ENCODE measurements at regions not wholly inside any gene's neighbourhood (a gene's known extent, or its start where the extent isn't known, plus 50 kb on each side); places are given as distances from the start of the nearest gene placed in this dataset.

- H3K4me1 ChIP-seq (ENCODE audit: control insufficient read depth, insufficient read depth, low read length): no peaks in the 10 kb centered on the region
- no peak overlapping the region for H3K4me3 ChIP-seq (ENCODE audit: low read length)
- no peaks in the 10 kb centered on the region for H3K36me3 ChIP-seq (ENCODE audit: insufficient read depth, low read length)
- H3K27me3 ChIP-seq (ENCODE audit: control insufficient read depth, insufficient read depth, low read length): peaks cover 29% of the 10 kb centered on the region
- H3K9ac ChIP-seq (ENCODE audit: low read depth, low read length): no peak overlapping the region
- H3K4me2 ChIP-seq (ENCODE audit: low read length): no peak overlapping the region
- no peaks in the 10 kb centered on the region for H3K9me3 ChIP-seq (replicated peaks; ENCODE audit: low read length)
Observed at GRCh38 chr10:15445006-15445390, 73.9 kb upstream of the FAM171A1 start.

DNA sequence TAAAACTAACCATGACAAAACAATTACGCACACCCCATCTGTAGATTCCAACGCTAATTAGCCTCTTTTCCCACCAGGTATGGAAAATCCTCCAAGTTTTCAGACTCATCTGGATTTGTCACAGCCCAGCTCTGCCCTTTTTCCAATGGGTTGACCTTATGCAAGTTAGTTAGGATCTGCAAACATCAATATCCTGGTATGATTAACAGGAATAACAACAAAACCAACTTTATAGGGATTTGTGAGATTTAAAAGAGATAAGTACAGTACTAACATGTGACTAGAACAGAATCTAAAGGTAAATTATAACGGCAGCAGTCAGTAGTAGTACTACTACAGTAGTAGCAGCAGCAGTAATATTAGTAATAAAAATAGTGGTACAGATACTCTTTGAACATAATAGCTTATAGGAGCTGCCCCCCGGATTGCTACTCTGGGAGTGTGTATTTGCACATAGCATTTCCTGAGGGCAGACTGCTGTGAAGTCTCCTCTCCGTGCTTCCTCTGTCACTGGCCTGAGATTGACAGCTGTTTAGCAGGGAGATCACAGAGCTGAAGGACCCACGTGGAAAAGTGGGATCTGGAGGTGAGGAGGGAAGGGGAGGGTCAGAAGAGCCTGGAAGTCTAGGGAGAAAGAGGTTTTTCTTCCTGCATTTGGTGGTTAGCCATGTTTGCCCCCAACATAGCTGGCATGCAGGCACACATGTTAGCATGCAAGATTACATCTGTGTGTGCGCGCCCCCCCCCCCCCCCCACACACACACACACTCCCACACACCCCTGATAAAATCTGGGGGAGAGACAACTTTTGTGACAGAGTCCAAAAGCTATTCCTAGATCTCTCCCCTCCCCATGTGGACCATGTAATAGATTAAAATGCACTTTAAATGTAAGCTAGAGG lies 73.3 kb upstream of the FAM171A1 start:
- H3K4me2 ChIP-seq (ENCODE audit: low read length): no peak overlapping the region
- peaks cover 26% of the 10 kb centered on the region for H3K27me3 ChIP-seq (ENCODE audit: control insufficient read depth, insufficient read depth, low read length)
- no peak overlapping the region for H3K9ac ChIP-seq (ENCODE audit: low read depth, low read length)
- no peaks in the 10 kb centered on the region for H3K9me3 ChIP-seq (replicated peaks; ENCODE audit: low read length)
- no peaks in the 10 kb centered on the region for H3K4me1 ChIP-seq (ENCODE audit: control insufficient read depth, insufficient read depth, low read length)
- no peak overlapping the region for H3K4me3 ChIP-seq (ENCODE audit: low read length)
- no peaks in the 10 kb centered on the region for H3K36me3 ChIP-seq (ENCODE audit: insufficient read depth, low read length)

DNA sequence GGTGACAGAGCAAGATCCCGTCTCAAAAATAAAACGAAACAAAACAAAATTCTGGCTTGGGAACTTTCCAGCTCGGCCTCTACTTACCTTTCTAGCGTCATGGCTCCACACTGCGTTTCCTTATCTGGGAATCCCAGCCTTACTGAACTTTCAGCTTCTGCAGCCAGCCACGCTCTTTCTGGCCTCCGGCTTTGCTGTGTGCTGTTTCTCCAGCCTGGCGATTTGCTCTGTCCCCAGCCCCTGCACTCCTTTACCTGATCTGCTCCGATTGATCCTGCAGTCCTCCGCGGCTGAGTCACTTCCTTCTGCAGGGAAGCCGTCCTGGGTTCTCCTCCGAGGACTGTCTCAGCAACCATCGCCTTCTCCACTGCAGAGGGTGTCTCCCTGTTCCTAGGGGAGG lies 71.0 kb upstream of the FAM171A1 start:
- no peaks in the 10 kb centered on the region for H3K4me1 ChIP-seq (ENCODE audit: control insufficient read depth, insufficient read depth, low read length)
- no peaks in the 10 kb centered on the region for H3K36me3 ChIP-seq (ENCODE audit: insufficient read depth, low read length)
- H3K9ac ChIP-seq (ENCODE audit: low read depth, low read length): no peak overlapping the region
- H3K4me2 ChIP-seq (ENCODE audit: low read length): no peak overlapping the region
- no peaks in the 10 kb centered on the region for H3K9me3 ChIP-seq (replicated peaks; ENCODE audit: low read length)
- H3K27me3 ChIP-seq (ENCODE audit: control insufficient read depth, insufficient read depth, low read length): peaks cover 30% of the 10 kb centered on the region
- H3K4me3 ChIP-seq (ENCODE audit: low read length): no peak overlapping the region

GRCh38 chr10:15440204-15440711 lies 69.2 kb upstream of the FAM171A1 start:
- Histone ChIP-seq H3K9me3 (replicated peaks; ENCODE audit: low read length) (no peaks in the 10 kb centered on the region), H3K4me2 (ENCODE audit: low read length) (peak overlapping the region; percentile 85), H3K4me1 (ENCODE audit: control insufficient read depth, insufficient read depth, low read length) (no peaks in the 10 kb centered on the region), H3K9ac (ENCODE audit: low read depth, low read length) (no peak overlapping the region), H3K36me3 (ENCODE audit: insufficient read depth, low read length) (no peaks in the 10 kb centered on the region), H3K4me3 (ENCODE audit: low read length) (no peak overlapping the region), H3K27me3 (ENCODE audit: control insufficient read depth, insufficient read depth, low read length) (peaks cover 35% of the 10 kb centered on the region)

DNA sequence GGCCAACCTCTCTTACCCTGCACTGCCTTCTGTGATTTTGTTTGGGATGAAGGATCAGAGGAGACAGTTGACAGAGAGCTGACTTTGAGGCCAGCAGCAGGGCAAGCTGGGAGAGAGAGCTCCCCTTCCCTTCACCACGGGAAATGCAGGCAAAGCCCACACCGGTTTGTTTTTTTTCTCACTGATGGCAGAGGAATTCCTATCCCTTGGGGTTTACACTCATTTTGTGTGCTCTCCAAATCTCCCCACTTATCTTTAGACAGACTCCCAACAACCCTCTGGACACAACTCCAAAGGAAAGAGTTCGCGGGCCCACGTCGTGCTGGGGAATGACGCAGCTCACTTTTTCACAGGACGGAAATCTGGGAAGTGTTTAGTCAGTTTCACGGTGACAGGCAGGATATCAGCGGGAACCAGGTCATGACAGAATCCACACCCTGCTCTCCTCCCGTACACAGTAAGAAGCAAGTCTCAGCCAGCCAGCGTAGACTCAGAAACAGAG lies 68.3 kb upstream of the FAM171A1 start:
- Histone ChIP-seq H3K27me3 (ENCODE audit: control insufficient read depth, insufficient read depth, low read length) (peaks cover 28% of the 10 kb centered on the region), H3K4me2 (ENCODE audit: low read length) (peak overlapping the region; percentile 85), H3K4me3 (ENCODE audit: low read length) (peak overlapping the region; percentile 62), H3K36me3 (ENCODE audit: insufficient read depth, low read length) (no peaks in the 10 kb centered on the region), H3K4me1 (ENCODE audit: control insufficient read depth, insufficient read depth, low read length) (peaks cover 4% of the 10 kb centered on the region), H3K9ac (ENCODE audit: low read depth, low read length) (peak overlapping the region; percentile 18), H3K9me3 (replicated peaks; ENCODE audit: low read length) (no peaks in the 10 kb centered on the region)

DNA sequence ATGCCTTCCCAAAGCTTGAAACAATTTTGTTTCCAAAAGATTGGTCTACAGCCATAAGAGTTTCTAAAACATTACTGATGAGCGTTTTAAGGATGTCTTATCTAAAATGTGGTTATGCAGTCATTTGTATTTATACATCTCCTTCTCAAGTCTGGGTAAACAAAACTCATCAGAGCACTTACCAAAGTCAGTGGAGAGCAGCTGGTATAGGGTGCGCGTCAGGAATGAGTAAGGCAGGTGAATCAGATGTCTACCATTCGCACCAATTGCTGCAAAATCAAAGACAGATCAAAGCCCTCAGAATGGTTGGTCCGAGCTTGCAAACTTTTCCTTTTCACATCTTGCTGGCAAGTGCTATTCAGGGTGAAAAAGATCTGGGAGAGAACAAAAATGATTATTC lies 65.6 kb upstream of the FAM171A1 start:
- Histone ChIP-seq H3K4me1 (ENCODE audit: control insufficient read depth, insufficient read depth, low read length) (peaks cover 6% of the 10 kb centered on the region), H3K36me3 (ENCODE audit: insufficient read depth, low read length) (no peaks in the 10 kb centered on the region), H3K9ac (ENCODE audit: low read depth, low read length) (no peak overlapping the region), H3K27me3 (ENCODE audit: control insufficient read depth, insufficient read depth, low read length) (peaks cover 30% of the 10 kb centered on the region), H3K4me2 (ENCODE audit: low read length) (no peak overlapping the region), H3K4me3 (ENCODE audit: low read length) (no peak overlapping the region), H3K9me3 (replicated peaks; ENCODE audit: low read length) (no peaks in the 10 kb centered on the region)

GRCh38 chr10:15433850-15434537 lies 62.9 kb upstream of the FAM171A1 start:
- Histone ChIP-seq H3K4me3 (ENCODE audit: low read length) (peak overlapping the region; percentile 69), H3K9me3 (replicated peaks; ENCODE audit: low read length) (no peaks in the 10 kb centered on the region), H3K4me1 (ENCODE audit: control insufficient read depth, insufficient read depth, low read length) (peaks cover 6% of the 10 kb centered on the region), H3K36me3 (ENCODE audit: insufficient read depth, low read length) (no peaks in the 10 kb centered on the region), H3K4me2 (ENCODE audit: low read length) (peak overlapping the region; percentile 80), H3K27me3 (ENCODE audit: control insufficient read depth, insufficient read depth, low read length) (peaks cover 22% of the 10 kb centered on the region), H3K9ac (ENCODE audit: low read depth, low read length) (peak overlapping the region; percentile 54)

GRCh38 chr10:15432266-15432665 lies 61.2 kb upstream of the FAM171A1 start:
- H3K4me1 ChIP-seq (ENCODE audit: control insufficient read depth, insufficient read depth, low read length): peaks cover 6% of the 10 kb centered on the region
- peaks cover 20% of the 10 kb centered on the region for H3K27me3 ChIP-seq (ENCODE audit: control insufficient read depth, insufficient read depth, low read length)
- no peaks in the 10 kb centered on the region for H3K9me3 ChIP-seq (replicated peaks; ENCODE audit: low read length)
- no peak overlapping the region for H3K4me2 ChIP-seq (ENCODE audit: low read length)
- H3K36me3 ChIP-seq (ENCODE audit: insufficient read depth, low read length): no peaks in the 10 kb centered on the region
- no peak overlapping the region for H3K4me3 ChIP-seq (ENCODE audit: low read length)
- no peak overlapping the region for H3K9ac ChIP-seq (ENCODE audit: low read depth, low read length)

DNA sequence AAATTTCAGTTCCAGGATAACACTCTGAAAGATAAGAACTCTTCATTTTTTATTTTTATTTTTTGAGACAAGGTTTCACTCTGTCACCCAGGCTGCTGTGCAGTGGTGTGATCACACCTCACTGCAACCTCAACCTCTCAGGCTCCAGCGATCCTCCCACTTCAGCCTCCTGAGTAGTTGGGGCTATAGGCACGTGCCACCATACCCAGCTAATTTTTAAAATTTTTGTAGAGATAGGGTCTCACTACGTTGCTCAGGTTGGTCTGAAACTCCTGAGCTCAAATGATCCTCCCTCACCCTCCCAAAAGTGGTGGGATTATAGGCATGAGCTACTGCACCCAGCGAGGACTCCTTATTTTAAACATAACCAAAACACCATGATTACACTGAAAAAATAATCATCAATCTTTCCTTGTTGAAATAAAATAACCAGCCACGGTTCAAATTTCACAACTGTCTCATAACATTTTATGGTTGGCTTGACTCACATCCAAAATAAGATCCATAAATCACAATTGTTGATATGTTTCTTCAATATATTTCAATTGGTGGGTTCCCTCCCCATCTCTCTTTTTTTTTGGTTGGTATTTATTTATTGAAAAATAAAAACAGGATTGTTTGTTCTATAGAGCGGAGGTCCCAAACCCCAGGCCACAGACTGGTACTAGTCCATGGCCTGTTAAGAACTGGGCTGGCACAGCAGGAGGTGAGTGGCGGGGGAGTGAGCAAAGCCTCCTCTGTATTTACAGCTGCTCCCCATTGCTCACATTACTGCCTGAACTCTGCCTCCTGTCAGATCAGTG lies 60.1 kb upstream of the FAM171A1 start:
- Histone ChIP-seq H3K27me3 (ENCODE audit: control insufficient read depth, insufficient read depth, low read length) (peaks cover 14% of the 10 kb centered on the region), H3K9me3 (replicated peaks; ENCODE audit: low read length) (no peaks in the 10 kb centered on the region), H3K4me1 (ENCODE audit: control insufficient read depth, insufficient read depth, low read length) (peaks cover 6% of the 10 kb centered on the region), H3K9ac (ENCODE audit: low read depth, low read length) (no peak overlapping the region), H3K4me3 (ENCODE audit: low read length) (no peak overlapping the region), H3K36me3 (ENCODE audit: insufficient read depth, low read length) (no peaks in the 10 kb centered on the region), H3K4me2 (ENCODE audit: low read length) (no peak overlapping the region)

DNA sequence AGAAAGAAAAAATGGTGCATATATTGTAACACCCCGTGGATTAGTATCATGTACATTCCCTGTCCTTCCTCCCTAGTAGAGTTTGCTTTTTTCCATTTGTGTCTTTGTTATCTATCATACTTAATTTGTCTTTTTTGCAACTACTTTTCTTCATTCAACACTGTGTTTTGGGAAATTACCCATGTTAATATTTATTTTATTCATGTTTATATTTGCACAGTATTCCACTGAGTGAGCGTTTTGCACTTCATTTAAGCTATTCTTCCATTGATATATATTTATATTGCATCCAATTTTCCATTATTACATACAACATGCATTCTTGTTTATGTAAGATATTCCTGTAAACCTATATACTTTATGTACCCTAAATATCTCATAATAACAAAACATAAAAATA lies 57.6 kb upstream of the FAM171A1 start:
- Histone ChIP-seq H3K36me3 (ENCODE audit: insufficient read depth, low read length) (no peaks in the 10 kb centered on the region), H3K9me3 (replicated peaks; ENCODE audit: low read length) (no peaks in the 10 kb centered on the region), H3K4me2 (ENCODE audit: low read length) (no peak overlapping the region)

GRCh38 chr10:15427843-15428414 lies 56.8 kb upstream of the FAM171A1 start:
- Histone ChIP-seq H3K4me2 (ENCODE audit: low read length) (no peak overlapping the region), H3K9ac (ENCODE audit: low read depth, low read length) (no peak overlapping the region), H3K27me3 (ENCODE audit: control insufficient read depth, insufficient read depth, low read length) (peaks cover 8% of the 10 kb centered on the region), H3K9me3 (replicated peaks; ENCODE audit: low read length) (no peaks in the 10 kb centered on the region), H3K4me3 (ENCODE audit: low read length) (no peak overlapping the region), H3K4me1 (ENCODE audit: control insufficient read depth, insufficient read depth, low read length) (no peaks in the 10 kb centered on the region), H3K36me3 (ENCODE audit: insufficient read depth, low read length) (no peaks in the 10 kb centered on the region)

More for the DNA sequence above, 57.6 kb upstream of the FAM171A1 start:
- Histone ChIP-seq H3K9ac (ENCODE audit: low read depth, low read length) (no peak overlapping the region), H3K4me3 (ENCODE audit: low read length) (no peak overlapping the region), H3K27me3 (ENCODE audit: control insufficient read depth, insufficient read depth, low read length) (peaks cover 11% of the 10 kb centered on the region), H3K4me1 (ENCODE audit: control insufficient read depth, insufficient read depth, low read length) (no peaks in the 10 kb centered on the region)

Measured in skeletal muscle satellite cell (primary cell).